GM19328 (cell line): ENCODE measurements at regions not wholly inside any gene's neighbourhood (a gene's known extent, or its start where the extent isn't known, plus 50 kb on each side); places are given as distances from the start of the nearest gene placed in this dataset.

Experiments used
- ATAC-seq: cut with Tn5 transposase; IDR thresholded peaks from one replicate; pipeline ENCODE4 v1.9.1; 2021; ENCODE audit warnings: mild to moderate bottlenecking, moderate library complexity; ENCODE audit not compliant: unreplicated experiment

DNA sequence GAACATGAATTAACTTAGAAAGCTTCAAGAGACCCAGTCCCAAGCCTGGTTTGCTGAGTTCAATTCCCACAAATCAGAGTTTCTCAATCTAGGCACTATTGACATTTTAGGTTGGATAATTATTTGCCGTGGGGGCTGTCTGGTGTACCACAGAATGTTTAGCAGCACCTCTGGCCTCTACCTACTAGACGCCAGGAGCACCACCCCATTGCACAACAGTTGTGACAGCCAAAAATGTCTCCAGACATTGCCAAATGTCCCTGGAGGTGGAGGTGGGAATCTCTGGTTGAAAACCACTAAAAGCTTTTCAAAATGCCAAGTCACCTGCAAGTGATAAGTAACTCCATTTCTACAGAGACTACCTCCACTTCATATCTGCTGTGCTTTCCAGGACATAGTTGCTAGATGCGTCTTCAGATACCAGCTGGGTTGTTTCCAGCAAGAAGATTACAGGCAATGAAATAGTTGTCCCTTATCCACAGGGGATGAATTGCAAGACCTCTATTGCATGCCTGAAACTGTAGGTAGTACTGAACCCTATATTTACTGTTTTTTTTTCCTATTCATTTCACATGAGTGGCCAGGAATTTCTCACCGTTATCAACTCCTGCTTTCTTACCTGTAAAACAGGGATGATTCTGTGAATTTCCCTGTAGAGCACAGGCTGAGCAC is 554.3 kb downstream of the ZEB2 start:
- ATAC-seq: no peak

- no peak for ATAC-seq
These were observed 555.0 kb downstream of the ZEB2 start for GRCh38 chr2:143964891-143965290.

- ATAC-seq: no peak
These were observed 559.7 kb downstream of the ZEB2 start for GRCh38 chr2:143960177-143960576.

- ATAC-seq: no peak
These were observed 562.6 kb downstream of the ZEB2 start for GRCh38 chr2:143957321-143957720.

GRCh38 chr2:143955401-143956065 is 564.4 kb downstream of the ZEB2 start:
- ATAC-seq: no peak

- no peak for ATAC-seq
These were observed 565.1 kb downstream of the ZEB2 start for GRCh38 chr2:143954844-143955243.

DNA sequence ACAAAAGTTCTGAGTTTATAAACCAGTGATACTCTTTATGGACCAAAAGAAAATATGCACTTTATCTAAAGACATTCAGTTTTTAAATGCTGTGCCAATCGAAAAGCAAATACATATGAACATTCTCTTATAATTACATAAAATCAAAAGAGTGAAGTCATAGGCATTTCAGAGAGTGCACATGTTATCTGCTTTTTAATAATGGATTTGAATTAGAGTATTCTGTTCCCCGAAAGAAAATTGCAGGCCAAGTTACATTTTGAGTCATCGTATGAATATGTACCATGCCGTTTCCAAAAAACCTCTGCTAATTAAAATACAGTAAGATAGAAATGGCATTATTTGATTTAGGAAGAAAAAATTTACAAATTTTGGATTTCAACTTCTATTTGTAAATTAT is 565.7 kb downstream of the ZEB2 start:
- ATAC-seq: no peak

DNA sequence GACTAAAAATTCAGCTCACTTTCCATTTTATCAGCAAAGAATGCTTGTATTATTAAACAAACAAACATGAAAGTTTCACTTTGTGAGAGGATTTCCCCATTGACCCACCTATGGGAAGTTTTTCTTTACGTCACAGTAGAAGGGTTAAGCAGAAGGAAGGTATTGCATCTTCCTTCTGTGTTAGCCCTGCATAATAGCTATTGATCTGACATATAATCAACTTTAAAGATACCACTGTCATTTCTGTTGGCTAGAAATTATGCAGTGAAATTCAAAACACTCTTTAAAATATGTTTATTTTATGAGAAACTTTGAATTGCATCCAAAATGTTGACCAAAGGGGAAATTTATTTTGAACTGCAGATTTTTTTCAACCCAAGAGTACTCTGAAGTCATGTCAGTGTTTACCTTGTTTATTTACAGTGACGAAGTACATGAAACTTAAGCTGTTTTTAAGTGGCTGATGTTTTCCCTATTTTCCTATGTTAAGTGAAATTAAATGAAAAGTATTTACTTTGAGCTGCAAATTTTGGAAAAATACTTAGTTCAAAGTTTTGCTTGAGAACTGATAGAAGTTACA is 566.4 kb downstream of the ZEB2 start:
- no peak for ATAC-seq

GRCh38 chr2:143952536-143952935 is 567.4 kb downstream of the ZEB2 start:
- ATAC-seq: no peak

DNA sequence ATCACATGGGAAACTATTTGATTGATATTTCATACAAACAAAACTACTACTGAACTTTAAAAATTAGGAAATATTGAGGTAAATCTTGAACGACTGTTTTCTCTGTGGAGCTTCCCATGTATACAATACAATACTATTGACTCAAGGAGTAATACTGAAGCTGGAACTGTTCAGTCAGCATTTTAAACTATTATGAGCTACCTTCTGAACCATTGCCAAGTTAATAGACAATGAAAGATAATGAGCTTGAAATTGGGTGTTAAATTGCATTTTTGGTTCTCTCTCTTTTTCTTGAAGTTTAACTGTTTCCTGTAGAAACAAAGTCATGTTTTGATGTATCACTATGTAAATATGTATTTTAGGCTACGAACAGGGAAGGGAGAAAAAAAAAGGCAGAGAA is 569.2 kb downstream of the ZEB2 start:
- ATAC-seq: no peak

- no peak for ATAC-seq
These were observed 570.6 kb downstream of the ZEB2 start for GRCh38 chr2:143949121-143949848.

- no peak for ATAC-seq
These were observed 571.2 kb downstream of the ZEB2 start for GRCh38 chr2:143948710-143949109.

DNA sequence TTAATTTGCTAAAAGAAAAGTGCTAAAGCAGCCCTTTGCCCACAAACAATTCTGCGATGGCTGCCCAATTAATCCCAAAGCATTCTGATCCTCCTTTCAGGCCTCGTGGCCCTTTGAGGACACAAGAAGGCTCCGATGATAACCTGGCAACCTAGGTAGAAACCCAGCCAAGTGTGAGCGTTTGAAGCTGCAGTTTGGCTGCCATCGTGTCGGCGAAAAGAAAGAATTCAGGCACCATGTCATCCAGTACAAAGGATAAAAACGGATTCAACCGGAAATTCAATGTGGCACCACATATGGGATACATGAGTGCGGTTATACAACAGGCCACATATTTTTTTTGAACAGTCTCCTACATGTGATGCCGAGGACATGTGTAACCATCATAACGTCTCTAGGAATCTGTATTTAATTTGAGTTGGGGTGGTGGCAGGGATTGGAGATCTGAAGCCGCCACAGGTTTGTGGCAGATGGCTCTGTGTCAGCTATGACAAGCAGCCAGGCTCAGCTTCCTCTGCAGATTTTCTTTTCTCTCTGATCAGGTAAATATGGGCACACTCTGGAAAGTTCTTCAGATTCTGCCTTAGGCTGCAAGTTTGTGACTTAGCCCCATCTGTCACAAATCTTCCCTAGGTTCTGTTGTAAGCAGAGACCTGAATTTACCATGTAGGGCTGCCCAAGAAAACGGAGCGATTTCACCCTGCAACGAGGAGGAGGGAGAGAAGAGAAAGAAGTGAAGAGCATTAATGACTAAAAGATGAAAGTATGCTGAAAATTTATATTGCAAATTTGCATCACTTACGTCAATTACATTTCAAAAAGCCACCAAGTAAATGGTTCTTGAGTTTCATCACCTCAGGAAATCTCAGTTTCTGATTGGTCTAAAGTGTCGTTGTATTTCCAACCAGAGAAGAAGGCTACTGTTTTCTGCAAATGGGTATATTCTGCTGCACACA is 573.2 kb downstream of the ZEB2 start:
- no peak for ATAC-seq

- ATAC-seq: no peak
These were observed 577.4 kb downstream of the ZEB2 start for GRCh38 chr2:143942486-143942885.

DNA sequence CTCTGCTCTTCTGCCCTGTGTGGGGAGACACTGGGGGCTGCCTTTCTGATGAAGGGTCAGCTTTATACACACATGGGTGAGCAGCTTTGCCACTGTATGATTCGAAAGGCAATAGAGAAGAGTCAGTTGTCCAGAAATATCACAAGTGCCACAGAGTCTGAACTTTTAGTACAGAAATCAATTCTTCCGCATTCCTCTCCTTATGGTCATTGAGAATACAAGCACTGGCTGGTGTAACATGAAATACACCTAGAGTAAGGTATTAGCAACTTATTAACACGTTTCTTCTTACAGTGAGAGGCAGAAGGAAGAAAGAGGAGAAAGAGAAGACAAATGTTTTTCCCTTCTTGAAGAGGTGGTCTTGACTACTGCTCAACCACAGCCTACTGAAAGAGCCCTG is 579.2 kb downstream of the ZEB2 start:
- no peak for ATAC-seq

- ATAC-seq: no peak
These were observed 580.1 kb downstream of the ZEB2 start for GRCh38 chr2:143939626-143940330.

DNA sequence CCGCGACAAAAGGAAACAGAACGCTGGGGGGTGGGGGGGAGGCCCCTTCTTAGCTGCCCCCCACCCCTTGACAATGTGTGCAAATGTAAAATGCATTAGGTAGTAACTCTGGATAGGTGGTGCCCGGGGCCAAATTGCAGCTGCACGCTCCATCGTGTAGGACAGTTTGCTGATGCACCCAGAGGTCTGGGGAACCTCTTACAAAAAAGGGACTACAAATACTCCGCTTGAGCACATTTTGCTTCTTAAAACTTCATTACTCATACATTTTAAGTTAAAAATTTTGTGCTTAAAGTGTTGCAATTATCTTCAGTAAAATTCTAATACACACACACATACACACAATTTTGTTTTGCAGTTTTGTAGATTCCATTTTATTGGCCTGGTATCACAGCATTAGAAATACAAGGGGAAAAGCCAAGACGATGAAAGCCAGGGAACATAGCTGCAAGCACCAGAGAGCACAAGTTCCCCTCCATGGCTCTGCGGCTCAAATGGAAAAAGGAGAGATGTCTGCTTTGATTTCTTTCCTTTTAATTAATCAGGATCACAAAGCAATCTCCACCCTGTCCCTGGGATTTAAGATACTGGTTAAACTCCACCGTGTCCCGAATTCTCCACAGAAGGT is 582.1 kb downstream of the ZEB2 start:
- ATAC-seq: no peak

- peak; percentile 58 for ATAC-seq
These were observed 582.8 kb downstream of the ZEB2 start for GRCh38 chr2:143936848-143937722.

DNA sequence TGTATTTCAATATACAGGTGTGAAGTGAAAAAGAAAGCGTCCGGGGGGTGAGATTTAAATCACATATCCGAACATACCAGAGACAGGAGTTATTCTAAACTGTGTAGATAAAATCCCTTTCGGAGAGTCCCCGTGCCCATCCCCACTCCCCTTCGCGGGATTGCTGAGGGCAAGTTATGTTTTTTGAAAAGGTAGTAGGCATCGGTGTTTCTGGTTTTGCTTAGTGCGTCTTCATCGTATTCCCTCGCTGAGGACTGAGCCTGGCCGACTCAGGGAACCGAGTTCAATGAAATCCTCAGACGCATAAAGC is 583.4 kb downstream of the ZEB2 start:
- no peak for ATAC-seq
